Inflammatory macrophage treated with lipopolysaccharide for 4 hours (primary cell): ENCODE measurements at regions not wholly inside any gene's neighbourhood (a gene's known extent, or its start where the extent isn't known, plus 50 kb on each side); places are given as distances from the start of the nearest gene placed in this dataset.

Experiments
- DNase-seq: peaks from one replicate; pipeline ENCODE4 v3.0.0-alpha.2; 2020

GRCh38 chr17:73787076-73788059, 143.1 kb upstream of the SDK2 start:
- DNase-seq: no peak

GRCh38 chr17:73788111-73788510, 143.9 kb upstream of the SDK2 start:
- DNase-seq: no peak

- DNase-seq: no peak
These were observed 146.9 kb upstream of the SDK2 start for GRCh38 chr17:73791121-73791520.

- no peak for DNase-seq
These were observed 147.4 kb upstream of the SDK2 start for GRCh38 chr17:73791631-73792030.

- DNase-seq: no peak
These were observed 148.7 kb upstream of the SDK2 start for GRCh38 chr17:73792994-73793393.

GRCh38 chr17:73794336-73794735, 150.1 kb upstream of the SDK2 start:
- no peak for DNase-seq

GRCh38 chr17:73795730-73796129, 151.5 kb upstream of the SDK2 start:
- no peak for DNase-seq

- no peak for DNase-seq
These were observed 153.4 kb upstream of the SDK2 start for GRCh38 chr17:73797594-73798110.

- peak; percentile 7 for DNase-seq
These were observed 154.0 kb upstream of the SDK2 start for GRCh38 chr17:73798111-73798748.

GRCh38 chr17:73799096-73799495, 154.9 kb upstream of the SDK2 start:
- DNase-seq: no peak

- DNase-seq: no peak
These were observed 155.8 kb upstream of the SDK2 start for GRCh38 chr17:73799781-73800627.

GRCh38 chr17:73800893-73801292, 156.6 kb upstream of the SDK2 start:
- no peak for DNase-seq

GRCh38 chr17:73801455-73802100, 157.3 kb upstream of the SDK2 start:
- DNase-seq: no peak

- DNase-seq: no peak
These were observed 158.1 kb upstream of the SDK2 start for GRCh38 chr17:73802314-73802713.

GRCh38 chr17:73802871-73803270, 158.6 kb upstream of the SDK2 start:
- no peak for DNase-seq

- no peak for DNase-seq
These were observed 159.8 kb upstream of the SDK2 start for GRCh38 chr17:73803964-73804435.

- DNase-seq: no peak
These were observed 162.5 kb upstream of the SDK2 start for GRCh38 chr17:73806768-73807167.

GRCh38 chr17:73813201-73813600, 169.0 kb upstream of the SDK2 start:
- DNase-seq: no peak

- no peak for DNase-seq
These were observed 169.8 kb upstream of the SDK2 start for GRCh38 chr17:73814075-73814474.

GRCh38 chr17:73815474-73815873, 171.2 kb upstream of the SDK2 start:
- DNase-seq: no peak

GRCh38 chr17:73819440-73820395, 175.5 kb upstream of the SDK2 start:
- DNase-seq: no peak
